Fibroblast of skin of right biceps (primary cell): ENCODE measurements at regions not wholly inside any gene's neighbourhood (a gene's known extent, or its start where the extent isn't known, plus 50 kb on each side); places are given as distances from the start of the nearest gene placed in this dataset.
"Not testable (repeated sequence)": the region's sequence is repeated elsewhere in the genome, so short reads cannot be mapped to it uniquely, and the experiment has no call there.

ENCODE experiments used
- DNase-seq: peaks from one replicate; pipeline ENCODE4 v3.0.0-alpha.2; 2013

GRCh38 chr22:36088292-36088691, 59.7 kb upstream of the RBFOX2 start:
- no peak for DNase-seq

GRCh38 chr22:36087784-36088183, 59.2 kb upstream of the RBFOX2 start:
- DNase-seq = no peak

- no peak for DNase-seq
Measured at GRCh38 chr22:36086629-36087254, 58.1 kb upstream of the RBFOX2 start.

GRCh38 chr22:36086170-36086490, 57.5 kb upstream of the RBFOX2 start:
- DNase-seq = no peak

- DNase-seq = no peak
Measured at GRCh38 chr22:36085476-36086169, 57.0 kb upstream of the RBFOX2 start.

- no peak for DNase-seq
Measured at GRCh38 chr22:36084717-36085116, 56.1 kb upstream of the RBFOX2 start.

- DNase-seq = no peak
Measured at GRCh38 chr22:36083056-36083455, 54.4 kb upstream of the RBFOX2 start.

GRCh38 chr22:36081023-36081431, 52.4 kb upstream of the RBFOX2 start:
- DNase-seq = peak; percentile 90

- DNase-seq = not testable (repeated sequence)
Measured at GRCh38 chr22:36080281-36080680, 51.7 kb upstream of the RBFOX2 start.

GRCh38 chr22:36079041-36079440, 50.4 kb upstream of the RBFOX2 start:
- no peak for DNase-seq
